ENCODE measurements at regions not wholly inside any gene's neighbourhood (a gene's known extent, or its start where the extent isn't known, plus 50 kb on each side); places are given as distances from the start of the nearest gene placed in this dataset.

- no peak overlapping the region for H3K4me2 ChIP-seq (replicated peaks; ENCODE audit: extremely low read depth, low read length, poor library complexity, severe bottlenecking)
- no peak overlapping the region for H3K4me3 ChIP-seq (replicated peaks in 1 of 3; ENCODE audit: low read depth in 2 of 3, low read length in 3 of 3)
Measured at GRCh38 chr11:93053864-93054263, 84.4 kb downstream of the MTNR1B start.

GRCh38 chr11:93054279-93054678, 84.8 kb downstream of the MTNR1B start:
- Mint-ChIP-seq H3K36me3 (no peaks in the 10 kb centered on the region), H3K9me3 (peaks cover 0 to 7% (median 0%) of the 10 kb centered on the region in 7 donors), H3K4me1 (no peaks in the 10 kb centered on the region), H3K4me3 (no peak overlapping the region), H3K27ac (no peak overlapping the region), H3K27me3 (ENCODE audit: low read depth in 3 of 3) (peaks cover 0 to 2% (median 1%) of the 10 kb centered on the region in 3 donors)
- Histone ChIP-seq H3K4me2 (replicated peaks; ENCODE audit: extremely low read depth, low read length, poor library complexity, severe bottlenecking) (no peak overlapping the region), H3K36me3 (replicated peaks in 1 of 2; ENCODE audit: control insufficient read depth in 1 of 2, insufficient read depth in 2 of 2, low read length in 2 of 2) (no peaks in the 10 kb centered on the region), H2AFZ (ENCODE audit: insufficient read depth, low read depth, low read length, poor library complexity, severe bottlenecking) (no peak overlapping the region), H3K9me3 (replicated peaks in 1 of 2; ENCODE audit: control insufficient read depth in 1 of 2, insufficient read depth in 1 of 2, low read length in 2 of 2) (peaks cover 0 to 2% of the 10 kb centered on the region in 2 donors), H4K20me1 (ENCODE audit: insufficient read depth, low read length) (no peaks in the 10 kb centered on the region), H3K4me3 (replicated peaks in 1 of 3; ENCODE audit: low read depth in 2 of 3, low read length in 3 of 3) (no peak overlapping the region), H3K27me3 (ENCODE audit: control insufficient read depth in 2 of 2, insufficient read depth in 2 of 2, low read length in 2 of 2) (no peaks in the 10 kb centered on the region), H3K79me2 (ENCODE audit: insufficient read depth, low read length) (no peaks in the 10 kb centered on the region), H3K27ac (ENCODE audit: low read depth in 1 of 2, low read length in 2 of 2) (no peak overlapping the region), H3K9ac (ENCODE audit: insufficient read depth, low read length, poor library complexity, severe bottlenecking) (no peak overlapping the region), H3K4me1 (ENCODE audit: control insufficient read depth in 1 of 2, insufficient read depth in 2 of 2, low read length in 2 of 2) (no peaks in the 10 kb centered on the region)
- intact Hi-C loops (cut with micrococcal nuclease): no loop called here
- DNase-seq: no peak
- 80% methylated on average over 2 of the region's 4 CpGs for WGBS (ENCODE audit: insufficient coverage)
- no peak for TF ChIP-seq CTCF (IDR thresholded peaks at IDR 0.05)

More at GRCh38 chr11:93053864-93054263, 84.4 kb downstream of the MTNR1B start:
- WGBS (ENCODE audit: insufficient coverage): no CpG with 5 or more reads among the region's 2 CpGs
- no peak for TF ChIP-seq CTCF (IDR thresholded peaks at IDR 0.05)
- DNase-seq: no peak
- no peak overlapping the region for H3K4me3 Mint-ChIP-seq
- no peak overlapping the region for H2AFZ ChIP-seq (ENCODE audit: insufficient read depth, low read depth, low read length, poor library complexity, severe bottlenecking)
- no peak overlapping the region for H3K27ac Mint-ChIP-seq
- H3K27me3 Mint-ChIP-seq (ENCODE audit: low read depth in 3 of 3): peaks cover 0 to 2% (median 1%) of the 10 kb centered on the region in 3 donors
- H3K9me3 Mint-ChIP-seq: peaks cover 0 to 7% (median 0%) of the 10 kb centered on the region in 7 donors
- no peaks in the 10 kb centered on the region for H3K4me1 ChIP-seq (ENCODE audit: control insufficient read depth in 1 of 2, insufficient read depth in 2 of 2, low read length in 2 of 2)
- no peaks in the 10 kb centered on the region for H3K79me2 ChIP-seq (ENCODE audit: insufficient read depth, low read length)
- no peak overlapping the region for H3K9ac ChIP-seq (ENCODE audit: insufficient read depth, low read length, poor library complexity, severe bottlenecking)
- no peaks in the 10 kb centered on the region for H4K20me1 ChIP-seq (ENCODE audit: insufficient read depth, low read length)
- H3K4me1 Mint-ChIP-seq: no peaks in the 10 kb centered on the region
- peaks cover 0 to 2% of the 10 kb centered on the region in 2 donors for H3K9me3 ChIP-seq (replicated peaks in 1 of 2; ENCODE audit: control insufficient read depth in 1 of 2, insufficient read depth in 1 of 2, low read length in 2 of 2)
- no peaks in the 10 kb centered on the region for H3K36me3 Mint-ChIP-seq
- H3K27me3 ChIP-seq (ENCODE audit: control insufficient read depth in 2 of 2, insufficient read depth in 2 of 2, low read length in 2 of 2): no peaks in the 10 kb centered on the region
- intact Hi-C loops (cut with micrococcal nuclease): no loop called here
- H3K36me3 ChIP-seq (replicated peaks in 1 of 2; ENCODE audit: control insufficient read depth in 1 of 2, insufficient read depth in 2 of 2, low read length in 2 of 2): no peaks in the 10 kb centered on the region
- H3K27ac ChIP-seq (ENCODE audit: low read depth in 1 of 2, low read length in 2 of 2): no peak overlapping the region
